Epithelial cell of prostate (primary cell): ENCODE measurements at regions not wholly inside any gene's neighbourhood (a gene's known extent, or its start where the extent isn't known, plus 50 kb on each side); places are given as distances from the start of the nearest gene placed in this dataset.

Experiments
- DNase-seq: peaks from one replicate; pipeline ENCODE4 v3.0.0-alpha.2; 2011; ENCODE audit warnings: low read depth, low spot score
- H3K27ac ChIP-seq: fragments of 450-650 bp; 2 replicates; pipeline ENCODE4 v1.5.1; 2017; ENCODE audit warnings: mild to moderate bottlenecking

DNA sequence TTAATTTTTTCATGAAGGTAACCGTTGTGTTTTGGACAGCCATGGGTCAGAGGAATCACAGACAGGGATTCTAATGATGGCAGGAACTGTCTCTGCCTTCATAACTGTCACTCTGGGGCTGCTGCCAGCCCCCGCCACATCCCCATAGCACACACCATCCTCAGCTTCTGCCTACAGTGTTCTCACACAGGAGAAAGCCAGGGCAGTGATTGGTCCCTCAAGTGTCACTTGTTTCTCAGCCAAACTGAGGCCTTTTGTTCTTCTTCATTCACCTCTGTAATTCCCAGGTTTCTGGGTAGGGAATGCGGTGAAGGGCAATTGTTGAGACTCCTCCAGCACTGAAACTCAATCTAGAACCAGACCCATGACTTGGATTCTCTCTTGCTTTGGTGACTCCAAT, 65.4 kb upstream of the C3orf80 start:
- H3K27ac ChIP-seq = no peak overlapping the region
- DNase-seq = no peak

DNA sequence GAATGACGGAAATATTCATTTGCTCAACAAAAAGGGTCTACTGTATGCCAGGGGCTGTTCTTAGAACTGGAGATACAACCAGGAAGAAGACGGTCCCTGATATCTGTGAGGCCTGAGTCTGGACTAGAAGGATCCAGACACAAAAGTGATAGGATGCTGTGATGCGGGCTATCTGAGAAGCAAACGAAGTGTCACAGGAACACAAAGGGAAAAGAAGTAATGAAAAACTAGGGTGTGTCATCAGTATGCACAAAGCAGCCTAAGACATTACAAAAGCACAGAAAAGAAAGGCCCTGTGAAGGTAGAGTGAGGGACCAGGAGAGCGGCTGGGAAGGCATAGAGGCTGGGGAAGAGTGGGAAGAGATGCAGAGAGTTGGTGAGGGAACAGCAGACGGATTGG, 63.3 kb upstream of the C3orf80 start:
- DNase-seq = no peak
- H3K27ac ChIP-seq = no peak overlapping the region

DNA sequence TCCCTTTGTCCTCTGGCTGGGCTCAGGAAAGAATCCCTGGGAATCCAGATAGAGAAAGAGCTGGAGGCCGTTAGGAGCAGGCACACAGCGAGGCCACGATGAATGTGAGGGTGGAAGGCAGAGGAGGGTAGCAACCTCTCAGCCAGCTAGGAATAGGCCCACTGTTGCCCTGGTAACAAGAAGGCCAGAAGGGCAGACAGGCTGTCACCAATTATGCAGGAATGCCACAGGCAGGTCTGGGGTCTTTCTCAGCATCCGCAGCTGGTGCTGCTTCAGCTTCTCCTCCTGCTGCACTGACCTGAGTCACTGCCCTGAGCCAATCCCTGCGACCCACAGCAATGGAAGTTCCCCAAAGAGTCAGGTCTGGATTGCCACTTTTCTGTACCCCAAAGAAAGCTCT, 62.8 kb upstream of the C3orf80 start:
- no peak overlapping the region for H3K27ac ChIP-seq
- DNase-seq = no peak

- no peak for DNase-seq
- no peak overlapping the region for H3K27ac ChIP-seq
These were observed 61.9 kb upstream of the C3orf80 start for GRCh38 chr3:160163229-160163878.

GRCh38 chr3:160168246-160168645, 57.0 kb upstream of the C3orf80 start:
- H3K27ac ChIP-seq = no peak overlapping the region
- no peak for DNase-seq

DNA sequence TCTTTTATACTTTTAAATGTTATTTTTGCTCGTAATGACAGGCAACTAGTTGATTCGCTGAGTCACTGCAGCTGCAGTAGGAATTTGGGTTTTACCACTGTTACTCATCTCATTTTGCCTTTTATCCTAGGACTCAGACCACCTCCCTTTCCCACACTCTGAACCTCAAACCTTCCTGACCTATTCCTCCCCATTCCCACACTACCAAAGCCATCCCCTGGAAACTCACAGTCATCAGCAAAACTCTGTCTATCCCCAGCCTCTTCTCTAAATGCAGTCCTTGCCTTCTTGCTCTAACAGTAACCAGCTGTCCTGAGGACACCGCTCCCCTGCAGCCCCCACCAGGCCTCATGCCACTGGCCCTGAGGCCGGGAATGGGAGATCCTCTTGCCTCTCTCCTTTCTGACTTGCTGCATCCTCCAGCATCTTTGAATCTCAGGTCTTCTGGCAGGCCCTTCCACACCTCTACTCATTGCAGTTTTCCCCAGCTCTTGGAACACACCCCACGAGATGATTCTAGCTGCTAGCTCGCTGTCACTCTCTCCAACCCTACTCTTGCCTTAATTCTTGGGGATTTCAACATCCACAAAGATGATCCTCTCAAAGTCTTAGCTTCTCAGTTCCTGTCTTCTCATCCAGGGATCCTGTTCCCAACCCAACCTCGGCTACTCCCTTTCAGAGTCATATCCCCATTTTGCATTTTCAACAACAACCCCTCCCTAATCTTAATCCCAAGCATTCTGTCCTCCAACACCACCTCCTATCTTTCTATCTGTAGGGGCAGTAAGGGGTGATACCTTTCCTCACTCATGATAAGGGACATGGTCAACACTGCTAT, 55.9 kb upstream of the C3orf80 start:
- no peak for DNase-seq
- no peak overlapping the region for H3K27ac ChIP-seq

DNA sequence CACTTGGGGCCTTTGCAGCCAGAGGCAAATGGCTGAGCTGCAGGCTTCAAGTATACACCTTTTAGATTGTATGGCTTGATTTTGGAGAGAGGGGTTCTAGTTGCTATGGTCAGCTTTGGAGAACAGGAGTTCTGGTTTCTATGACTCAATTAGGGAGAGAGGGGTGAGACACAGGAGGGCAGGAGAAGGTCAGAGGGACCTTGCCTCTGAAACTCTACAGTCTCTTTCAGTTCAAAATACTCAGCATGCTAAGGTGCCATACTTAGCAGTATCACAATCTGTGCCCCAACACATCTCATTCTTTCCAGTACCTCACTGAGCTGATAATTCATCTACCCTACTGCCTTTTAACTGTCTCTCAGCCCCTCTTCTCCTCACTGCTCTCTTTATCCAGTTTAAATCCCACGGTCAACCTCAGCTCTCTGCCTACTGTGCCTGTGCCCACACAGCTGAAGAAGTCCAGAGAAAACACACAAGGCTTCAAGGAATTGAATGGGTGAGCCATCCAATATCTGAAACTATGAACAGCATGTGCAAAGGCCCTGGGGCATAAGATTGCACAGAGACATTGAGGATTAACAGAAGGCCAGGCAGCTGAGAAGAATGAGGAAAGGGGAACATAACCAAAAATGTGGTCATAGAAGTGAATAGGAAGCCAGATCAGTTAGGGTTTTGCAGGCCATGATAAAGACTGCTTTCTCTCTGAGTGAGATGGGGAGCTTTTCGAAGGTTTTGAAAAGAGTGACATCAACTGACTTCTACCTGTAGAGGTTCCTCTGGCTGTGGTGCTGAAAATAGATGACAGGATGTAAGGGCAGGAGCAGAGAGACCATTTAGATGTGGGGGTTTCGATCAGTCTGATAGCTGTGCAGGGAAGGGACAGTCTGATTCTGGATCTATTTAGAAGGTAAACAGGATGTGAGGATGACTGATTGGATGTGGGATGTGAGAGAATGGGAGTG, 54.5 kb upstream of the C3orf80 start:
- H3K27ac ChIP-seq = no peak overlapping the region
- DNase-seq = no peak

DNA sequence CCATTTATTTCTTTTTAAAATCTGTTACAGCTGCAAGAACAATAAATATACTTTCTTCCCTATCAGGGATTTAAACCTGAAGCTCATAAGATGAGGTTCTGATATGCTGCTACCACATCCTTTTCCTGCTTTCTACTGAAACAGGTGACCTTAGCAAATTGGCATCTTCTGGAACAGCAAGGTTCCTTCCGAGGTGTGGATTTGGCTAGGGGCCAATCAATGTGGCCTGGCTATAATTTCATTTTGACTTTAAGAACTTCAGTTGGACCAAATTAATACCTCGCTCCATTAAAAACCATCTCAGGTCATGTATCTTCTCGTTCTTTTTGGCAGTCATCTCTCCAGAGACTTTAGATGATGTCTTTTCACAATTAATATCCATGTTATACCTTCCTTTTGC, 53.4 kb upstream of the C3orf80 start:
- H3K27ac ChIP-seq = no peak overlapping the region
- DNase-seq = no peak

DNA sequence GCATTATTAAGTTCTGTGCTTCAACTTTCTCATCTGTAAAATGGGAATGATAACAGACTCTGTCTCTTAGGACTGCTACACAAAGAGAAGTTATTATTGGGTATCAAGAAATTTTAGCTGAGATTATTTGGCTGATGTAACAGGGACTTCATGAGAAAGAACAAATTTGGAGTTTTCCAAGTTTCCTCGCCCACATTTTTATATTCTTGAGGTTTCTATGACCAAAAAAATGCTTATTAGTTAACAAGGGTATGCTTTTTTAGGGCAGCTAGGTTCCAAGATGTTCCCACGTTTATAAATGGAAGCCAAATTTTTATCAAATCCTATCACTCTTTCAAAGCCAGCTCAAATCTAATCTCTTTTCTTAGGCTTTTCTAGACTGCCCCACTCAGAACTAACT, 50.6 kb upstream of the C3orf80 start:
- DNase-seq = no peak
- no peak overlapping the region for H3K27ac ChIP-seq
